ENCODE measurements at regions not wholly inside any gene's neighbourhood (a gene's known extent, or its start where the extent isn't known, plus 50 kb on each side); places are given as distances from the start of the nearest gene placed in this dataset.

DNA sequence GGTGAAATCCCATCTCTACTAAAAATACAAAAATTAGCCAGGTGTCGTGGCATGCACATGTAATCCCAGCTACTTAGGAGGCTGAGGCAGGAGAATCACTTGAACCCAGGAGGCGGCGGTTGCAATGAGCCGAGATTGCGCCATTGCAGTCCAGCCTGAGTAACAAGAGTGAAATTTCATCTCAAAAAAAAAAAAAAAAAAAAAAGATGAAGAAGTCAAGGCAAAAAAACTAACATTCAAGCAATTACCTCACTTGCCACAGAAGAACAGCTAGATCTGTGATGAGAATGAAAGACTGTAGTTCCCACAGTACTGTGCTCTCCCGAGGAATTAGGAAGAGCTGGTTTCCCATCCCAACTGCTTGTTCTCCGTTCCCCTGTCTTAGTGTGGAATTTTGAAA, 144.7 kb upstream of the ECI2 start (continued):
- TF ChIP-seq ESRRG (CRISPR knock-in tag; IDR thresholded peaks at IDR 0.05) = no peak
- no peak for TF ChIP-seq OSR1 (CRISPR knock-in tag; IDR thresholded peaks at IDR 0.05)
- no peak for TF ChIP-seq GLIS3 (CRISPR knock-in tag; IDR thresholded peaks at IDR 0.05)
- TF ChIP-seq RARB (CRISPR knock-in tag; IDR thresholded peaks at IDR 0.05) = no peak
- TF ChIP-seq, protein P1, sequence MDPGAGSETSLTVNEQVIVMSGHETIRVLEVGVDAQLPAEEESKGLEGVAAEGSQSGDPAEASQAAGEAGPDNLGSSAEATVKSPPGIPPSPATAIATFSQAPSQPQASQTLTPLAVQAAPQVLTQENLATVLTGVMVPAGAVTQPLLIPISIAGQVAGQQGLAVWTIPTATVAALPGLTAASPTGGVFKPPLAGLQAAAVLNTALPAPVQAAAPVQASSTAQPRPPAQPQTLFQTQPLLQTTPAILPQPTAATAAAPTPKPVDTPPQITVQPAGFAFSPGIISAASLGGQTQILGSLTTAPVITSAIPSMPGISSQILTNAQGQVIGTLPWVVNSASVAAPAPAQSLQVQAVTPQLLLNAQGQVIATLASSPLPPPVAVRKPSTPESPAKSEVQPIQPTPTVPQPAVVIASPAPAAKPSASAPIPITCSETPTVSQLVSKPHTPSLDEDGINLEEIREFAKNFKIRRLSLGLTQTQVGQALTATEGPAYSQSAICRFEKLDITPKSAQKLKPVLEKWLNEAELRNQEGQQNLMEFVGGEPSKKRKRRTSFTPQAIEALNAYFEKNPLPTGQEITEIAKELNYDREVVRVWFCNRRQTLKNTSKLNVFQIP (CRISPR knock-in tag; IDR thresholded peaks at IDR 0.05; ENCODE audit: borderline replicate concordance, low read depth) = no peak
- TF ChIP-seq ZFP30 (CRISPR knock-in tag; IDR thresholded peaks at IDR 0.05) = no peak

DNA sequence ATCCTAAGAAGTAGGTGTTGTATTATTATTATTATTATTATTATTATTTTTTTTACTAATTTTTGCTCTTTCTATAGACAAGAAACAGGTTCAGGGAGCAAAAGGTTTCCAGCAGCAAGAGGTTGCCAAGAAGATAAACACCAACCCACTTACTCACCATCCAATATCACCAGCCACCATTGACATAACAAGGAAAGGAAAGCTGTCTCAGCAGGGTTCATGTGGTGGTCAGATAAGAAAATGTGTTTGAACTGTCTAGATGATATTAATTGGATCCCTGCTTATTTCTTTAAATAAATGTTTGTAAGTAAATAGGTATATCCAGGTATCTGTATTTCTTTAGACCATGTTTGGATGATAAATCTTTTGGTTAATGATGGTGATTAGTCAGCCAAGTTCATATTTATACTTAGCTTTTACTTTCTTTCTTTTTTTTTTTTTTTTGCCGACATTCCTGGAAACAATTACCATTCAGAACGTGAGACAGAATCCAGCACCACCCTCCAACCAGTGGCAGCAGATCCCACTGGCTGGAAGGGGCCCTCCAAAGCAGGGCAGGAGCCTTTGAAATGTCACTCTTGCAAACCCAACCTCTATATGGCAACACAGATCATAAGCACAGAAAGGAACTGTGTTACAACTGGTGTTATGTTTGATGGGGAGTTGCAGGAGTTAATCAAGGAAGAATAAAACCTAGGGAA, 139.2 kb upstream of the ECI2 start:
- ATAC-seq = no peak; the same call in 2 of the 3 replicates
- no peak for TF ChIP-seq ARNTL (CRISPR knock-in tag; IDR thresholded peaks at IDR 0.05; ENCODE audit: borderline replicate concordance, low read depth)
- no peak for TF ChIP-seq ZNF8 (CRISPR knock-in tag; IDR thresholded peaks at IDR 0.05)
- TF ChIP-seq, protein P2, sequence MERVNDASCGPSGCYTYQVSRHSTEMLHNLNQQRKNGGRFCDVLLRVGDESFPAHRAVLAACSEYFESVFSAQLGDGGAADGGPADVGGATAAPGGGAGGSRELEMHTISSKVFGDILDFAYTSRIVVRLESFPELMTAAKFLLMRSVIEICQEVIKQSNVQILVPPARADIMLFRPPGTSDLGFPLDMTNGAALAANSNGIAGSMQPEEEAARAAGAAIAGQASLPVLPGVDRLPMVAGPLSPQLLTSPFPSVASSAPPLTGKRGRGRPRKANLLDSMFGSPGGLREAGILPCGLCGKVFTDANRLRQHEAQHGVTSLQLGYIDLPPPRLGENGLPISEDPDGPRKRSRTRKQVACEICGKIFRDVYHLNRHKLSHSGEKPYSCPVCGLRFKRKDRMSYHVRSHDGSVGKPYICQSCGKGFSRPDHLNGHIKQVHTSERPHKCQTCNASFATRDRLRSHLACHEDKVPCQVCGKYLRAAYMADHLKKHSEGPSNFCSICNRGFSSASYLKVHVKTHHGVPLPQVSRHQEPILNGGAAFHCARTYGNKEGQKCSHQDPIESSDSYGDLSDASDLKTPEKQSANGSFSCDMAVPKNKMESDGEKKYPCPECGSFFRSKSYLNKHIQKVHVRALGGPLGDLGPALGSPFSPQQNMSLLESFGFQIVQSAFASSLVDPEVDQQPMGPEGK (CRISPR knock-in tag; IDR thresholded peaks at IDR 0.05; ENCODE audit: borderline replicate concordance) = no peak
- TF ChIP-seq, protein P3, sequence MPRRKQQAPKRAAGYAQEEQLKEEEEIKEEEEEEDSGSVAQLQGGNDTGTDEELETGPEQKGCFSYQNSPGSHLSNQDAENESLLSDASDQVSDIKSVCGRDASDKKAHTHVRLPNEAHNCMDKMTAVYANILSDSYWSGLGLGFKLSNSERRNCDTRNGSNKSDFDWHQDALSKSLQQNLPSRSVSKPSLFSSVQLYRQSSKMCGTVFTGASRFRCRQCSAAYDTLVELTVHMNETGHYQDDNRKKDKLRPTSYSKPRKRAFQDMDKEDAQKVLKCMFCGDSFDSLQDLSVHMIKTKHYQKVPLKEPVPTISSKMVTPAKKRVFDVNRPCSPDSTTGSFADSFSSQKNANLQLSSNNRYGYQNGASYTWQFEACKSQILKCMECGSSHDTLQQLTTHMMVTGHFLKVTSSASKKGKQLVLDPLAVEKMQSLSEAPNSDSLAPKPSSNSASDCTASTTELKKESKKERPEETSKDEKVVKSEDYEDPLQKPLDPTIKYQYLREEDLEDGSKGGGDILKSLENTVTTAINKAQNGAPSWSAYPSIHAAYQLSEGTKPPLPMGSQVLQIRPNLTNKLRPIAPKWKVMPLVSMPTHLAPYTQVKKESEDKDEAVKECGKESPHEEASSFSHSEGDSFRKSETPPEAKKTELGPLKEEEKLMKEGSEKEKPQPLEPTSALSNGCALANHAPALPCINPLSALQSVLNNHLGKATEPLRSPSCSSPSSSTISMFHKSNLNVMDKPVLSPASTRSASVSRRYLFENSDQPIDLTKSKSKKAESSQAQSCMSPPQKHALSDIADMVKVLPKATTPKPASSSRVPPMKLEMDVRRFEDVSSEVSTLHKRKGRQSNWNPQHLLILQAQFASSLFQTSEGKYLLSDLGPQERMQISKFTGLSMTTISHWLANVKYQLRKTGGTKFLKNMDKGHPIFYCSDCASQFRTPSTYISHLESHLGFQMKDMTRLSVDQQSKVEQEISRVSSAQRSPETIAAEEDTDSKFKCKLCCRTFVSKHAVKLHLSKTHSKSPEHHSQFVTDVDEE (CRISPR knock-in tag; IDR thresholded peaks at IDR 0.05) = no peak
- no peak for TF ChIP-seq ZC3H10 (CRISPR knock-in tag; IDR thresholded peaks at IDR 0.05)

DNA sequence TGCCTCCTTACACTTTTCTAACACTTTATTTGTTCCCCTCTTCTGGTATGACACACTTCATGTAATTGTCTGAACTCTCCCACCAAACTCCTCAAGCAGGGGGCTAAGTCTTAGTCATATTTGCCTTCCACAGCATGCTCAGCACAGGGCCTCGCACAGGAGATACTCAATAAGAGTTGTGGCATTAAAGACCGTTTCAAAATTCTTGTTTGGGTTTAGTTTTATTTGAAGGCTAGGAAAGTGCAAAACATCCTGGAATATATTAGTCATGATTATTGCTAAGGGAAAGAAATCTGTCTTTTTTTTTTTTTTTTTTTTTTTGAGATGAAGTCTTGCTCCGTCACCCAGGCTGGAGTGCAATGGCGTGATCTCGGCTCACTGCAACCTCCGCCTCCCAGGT, 137.6 kb upstream of the ECI2 start:
- TF ChIP-seq BACH2 (CRISPR knock-in tag; IDR thresholded peaks at IDR 0.05; ENCODE audit: borderline replicate concordance) = no peak
- ATAC-seq = no peak

DNA sequence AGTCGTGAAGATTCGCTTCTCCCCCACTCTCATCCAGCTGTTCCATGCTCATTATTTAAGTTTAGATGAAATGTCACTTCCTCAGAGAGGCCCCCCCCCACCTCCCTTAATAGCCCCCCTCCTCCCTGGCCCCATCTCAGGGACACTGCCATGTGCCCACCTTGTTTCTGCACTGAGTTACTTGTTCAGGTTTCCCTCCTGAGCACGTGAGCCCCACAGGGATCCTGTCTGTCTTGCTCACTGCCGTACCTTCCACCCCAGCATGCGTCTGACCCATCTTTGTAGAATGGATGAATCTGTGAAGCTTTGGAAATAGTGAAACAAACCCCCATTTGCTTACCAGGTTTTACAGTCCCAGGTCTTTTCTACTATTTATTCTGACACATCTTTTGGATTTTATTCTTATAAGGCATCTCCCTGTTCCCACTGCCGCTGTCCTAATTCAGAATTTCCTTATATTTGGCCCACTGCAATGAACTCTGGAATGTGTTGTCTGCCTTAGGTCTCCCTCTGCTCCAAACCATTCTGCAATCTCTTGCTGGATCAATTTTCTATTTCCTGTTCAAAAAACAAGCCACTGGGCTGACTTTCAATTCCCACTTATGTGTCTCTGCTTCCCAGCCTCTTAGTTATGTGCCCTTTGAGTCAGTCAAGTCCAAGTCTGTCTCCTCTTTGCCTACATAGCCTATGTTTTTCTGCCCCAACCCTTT, 136.5 kb upstream of the ECI2 start:
- no peak for ATAC-seq
- TF ChIP-seq ESRRG (CRISPR knock-in tag; IDR thresholded peaks at IDR 0.05) (no peak), ARNTL (CRISPR knock-in tag; IDR thresholded peaks at IDR 0.05; ENCODE audit: borderline replicate concordance, low read depth) (no peak), BACH2 (CRISPR knock-in tag; IDR thresholded peaks at IDR 0.05; ENCODE audit: borderline replicate concordance) (no peak)
- TF ChIP-seq, protein P1 (CRISPR knock-in tag; IDR thresholded peaks at IDR 0.05; ENCODE audit: borderline replicate concordance, low read depth) = no peak

DNA sequence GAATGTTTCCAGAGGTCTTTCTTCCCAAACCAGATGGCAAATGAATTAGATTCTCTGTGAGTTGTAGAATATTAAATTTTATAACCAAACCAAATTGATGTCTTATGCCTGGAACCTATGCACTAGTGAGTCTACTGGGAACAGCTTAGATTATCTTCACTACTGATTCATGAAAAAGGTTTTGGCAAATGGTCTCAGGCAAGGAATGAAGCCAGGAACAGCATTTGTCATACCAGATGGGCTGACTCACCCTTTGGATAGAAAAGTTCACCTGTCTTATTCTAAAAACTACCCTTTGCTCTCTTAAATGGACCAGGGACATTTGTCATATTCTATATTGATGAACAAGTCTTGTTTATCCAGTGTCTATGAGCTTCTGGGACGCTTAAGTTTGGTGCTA, 135.4 kb upstream of the ECI2 start:
- ATAC-seq = no peak
- TF ChIP-seq RARB (CRISPR knock-in tag; IDR thresholded peaks at IDR 0.05) = no peak
- no peak for TF ChIP-seq BACH2 (CRISPR knock-in tag; IDR thresholded peaks at IDR 0.05; ENCODE audit: borderline replicate concordance)
- no peak for TF ChIP-seq GLIS3 (CRISPR knock-in tag; IDR thresholded peaks at IDR 0.05)
- TF ChIP-seq ESRRG (CRISPR knock-in tag; IDR thresholded peaks at IDR 0.05) = no peak
- TF ChIP-seq, protein P2 (CRISPR knock-in tag; IDR thresholded peaks at IDR 0.05; ENCODE audit: borderline replicate concordance) = no peak
- no peak for TF ChIP-seq ZNF70 (CRISPR knock-in tag; IDR thresholded peaks at IDR 0.05)
- TF ChIP-seq ZC3H10 (CRISPR knock-in tag; IDR thresholded peaks at IDR 0.05) = no peak
- TF ChIP-seq SNAI2 (CRISPR knock-in tag; IDR thresholded peaks at IDR 0.05) = no peak
- no peak for TF ChIP-seq TCF4 (CRISPR knock-in tag; IDR thresholded peaks at IDR 0.05; ENCODE audit: borderline replicate concordance)
- no peak for TF ChIP-seq CSDC2 (CRISPR knock-in tag; IDR thresholded peaks at IDR 0.05)
- no peak for TF ChIP-seq ISL1 (CRISPR knock-in tag; IDR thresholded peaks at IDR 0.05)
- TF ChIP-seq TOX (CRISPR knock-in tag; IDR thresholded peaks at IDR 0.05; ENCODE audit: borderline replicate concordance) = no peak
- no peak for TF ChIP-seq ZNF8 (CRISPR knock-in tag; IDR thresholded peaks at IDR 0.05)
- TF ChIP-seq, protein P4, sequence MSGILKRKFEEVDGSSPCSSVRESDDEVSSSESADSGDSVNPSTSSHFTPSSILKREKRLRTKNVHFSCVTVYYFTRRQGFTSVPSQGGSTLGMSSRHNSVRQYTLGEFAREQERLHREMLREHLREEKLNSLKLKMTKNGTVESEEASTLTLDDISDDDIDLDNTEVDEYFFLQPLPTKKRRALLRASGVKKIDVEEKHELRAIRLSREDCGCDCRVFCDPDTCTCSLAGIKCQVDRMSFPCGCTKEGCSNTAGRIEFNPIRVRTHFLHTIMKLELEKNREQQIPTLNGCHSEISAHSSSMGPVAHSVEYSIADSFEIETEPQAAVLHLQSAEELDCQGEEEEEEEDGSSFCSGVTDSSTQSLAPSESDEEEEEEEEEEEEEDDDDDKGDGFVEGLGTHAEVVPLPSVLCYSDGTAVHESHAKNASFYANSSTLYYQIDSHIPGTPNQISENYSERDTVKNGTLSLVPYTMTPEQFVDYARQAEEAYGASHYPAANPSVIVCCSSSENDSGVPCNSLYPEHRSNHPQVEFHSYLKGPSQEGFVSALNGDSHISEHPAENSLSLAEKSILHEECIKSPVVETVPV (CRISPR knock-in tag; IDR thresholded peaks at IDR 0.05) = no peak
- no peak for TF ChIP-seq OSR1 (CRISPR knock-in tag; IDR thresholded peaks at IDR 0.05)
- TF ChIP-seq ZFP30 (CRISPR knock-in tag; IDR thresholded peaks at IDR 0.05) = no peak
- TF ChIP-seq ZFP3 (CRISPR knock-in tag; IDR thresholded peaks at IDR 0.05) = no peak

Measured in SK-N-SH treated with all-trans-retinoic acid at 6 μM for 48 hours (cell line).